H1 (cell line): ENCODE measurements at regions not wholly inside any gene's neighbourhood (a gene's known extent, or its start where the extent isn't known, plus 50 kb on each side); places are given as distances from the start of the nearest gene placed in this dataset.

Source experiments
- CTCF ChIA-PET: fragments of 300-600 bp; sonication (Branson Sonifier 250); formaldehyde crosslinking; loops from one replicate; lab custom pipeline; 2021; ENCODE audit not compliant: partially characterized antibody; lab: Charles Lee
- POLR2A ChIA-PET: fragments of 300-600 bp; sonication (Branson Sonifier 250); formaldehyde crosslinking; loops from one replicate; lab custom pipeline; 2021; ENCODE audit warnings: inconsistent platforms; ENCODE audit not compliant: partially characterized antibody; lab: Charles Lee
- DNase-seq, 2 experiments: peaks; one replicate each; pipeline versions ENCODE4 v3.0.0 to v3.0.0-alpha.2; 2010 to 2022; ENCODE audit warnings: low spot score in 2 of 2, low read depth in 1 of 2, mixed read lengths in 1 of 2
- FAIRE-seq: peaks from 2 replicates; lab custom pipeline; 2011; peaks lifted over from hg19 to GRCh38; lab: Jason Lieb, UNC
- H2AFZ ChIP-seq: 2 replicates; pipeline ENCODE4 v1.8.1; 2012; ENCODE audit warnings: low read length, inconsistent platforms
- H2AK5ac ChIP-seq: 2 replicates; pipeline ENCODE4 v1.6.1; 2013; ENCODE audit warnings: low read depth, low read length
- H2BK120ac ChIP-seq: replicated peaks from 2 replicates; pipeline ENCODE3; 2013; ENCODE audit warnings: low read depth, low read length, inconsistent platforms
- H2BK12ac ChIP-seq: 2 replicates; pipeline ENCODE4 v1.6.1; 2013; ENCODE audit warnings: low read depth, low read length
- H2BK15ac ChIP-seq: 2 replicates; pipeline ENCODE4 v1.6.1; 2013; ENCODE audit warnings: low read length
- H2BK20ac ChIP-seq: 2 replicates; pipeline ENCODE4 v1.6.1; 2013; ENCODE audit warnings: low read length
- H2BK5ac ChIP-seq: 2 replicates; pipeline ENCODE4 v1.6.1; 2013; ENCODE audit warnings: low read depth, low read length
- H3K14ac ChIP-seq: 2 replicates; pipeline ENCODE4 v1.6.1; 2013; ENCODE audit warnings: inconsistent platforms; ENCODE audit not compliant: insufficient read length
- H3K18ac ChIP-seq: 2 replicates; pipeline ENCODE4 v1.6.1; 2013; ENCODE audit warnings: low read length; ENCODE audit errors: extremely low read depth
- H3K23ac ChIP-seq: 2 replicates; pipeline ENCODE4 v1.6.1; 2013; ENCODE audit warnings: inconsistent platforms; ENCODE audit not compliant: insufficient read length
- H3K23me2 ChIP-seq: 2 replicates; pipeline ENCODE4 v1.6.1; 2013; ENCODE audit warnings: low read depth, low read length
- H3K27ac ChIP-seq: 2 replicates; pipeline ENCODE4 v1.6.1; 2011; ENCODE audit warnings: low read depth, low read length, inconsistent platforms
- H3K27me3 ChIP-seq, 4 experiments: replicated peaks in 1 of 4; 1 replicate in 1 of 4; 2 replicates in 3 of 4; pipeline versions ENCODE4 v1.6.1 to v1.8.1; 2011 to 2013; ENCODE audit warnings: low read length in 3 of 4, mild to moderate bottlenecking in 3 of 4, inconsistent platforms in 2 of 4, mixed read lengths in 2 of 4, moderate library complexity in 1 of 4; ENCODE audit not compliant: control insufficient read depth in 3 of 4, insufficient read depth in 3 of 4; ENCODE audit errors: extremely low read depth in 1 of 4
- H3K36me3 ChIP-seq, 4 experiments: 2 replicates each; pipeline versions ENCODE4 v1.6.1 to v1.8.1; 2011 to 2013; ENCODE audit warnings: mild to moderate bottlenecking in 4 of 4, low read length in 3 of 4, moderate library complexity in 2 of 4, control low read depth in 1 of 4, inconsistent platforms in 1 of 4; ENCODE audit not compliant: insufficient read depth in 4 of 4, control insufficient read depth in 2 of 4
- H3K4ac ChIP-seq: replicated peaks from 2 replicates; pipeline ENCODE3; 2013; ENCODE audit warnings: low read length, low read depth, mixed read lengths, inconsistent platforms; ENCODE audit not compliant: insufficient read length
- H3K4me1 ChIP-seq, 4 experiments: replicated peaks in 1 of 4; 1 replicate in 1 of 4; 2 replicates in 3 of 4; pipeline versions ENCODE4 v1.6.1 to v1.8.1; 2011 to 2013; ENCODE audit warnings: low read length in 3 of 4, inconsistent platforms in 2 of 4, mixed read lengths in 1 of 4; ENCODE audit not compliant: insufficient read depth in 4 of 4, control insufficient read depth in 3 of 4
- H3K4me2 ChIP-seq, 2 experiments: 2 replicates each; pipeline versions ENCODE4 v1.6.1 to v1.8.1; 2011 to 2013; ENCODE audit warnings: low read depth in 2 of 2, low read length in 2 of 2, control low read depth in 1 of 2, inconsistent platforms in 1 of 2, mild to moderate bottlenecking in 1 of 2; ENCODE audit not compliant: insufficient read depth in 1 of 2
- H3K4me3 ChIP-seq, 4 experiments: fragments of 200-600, 300-600 bp in 1 of 4; sonication (generic), shearing (Covaris generic), sonication (Bioruptor Twin) in 1 of 4; 2 replicates each; pipeline versions ENCODE4 v1.5.1 to v1.8.1; 2011 to 2016; ENCODE audit warnings: low read length in 4 of 4, low read depth in 3 of 4, control low read depth in 2 of 4, inconsistent platforms in 2 of 4, mild to moderate bottlenecking in 2 of 4, mixed read lengths in 1 of 4, moderate library complexity in 1 of 4; ENCODE audit not compliant: insufficient read depth in 2 of 4; ENCODE audit errors: extremely low read depth in 1 of 4
- H3K56ac ChIP-seq: replicated peaks from 2 replicates; pipeline ENCODE3; 2013; ENCODE audit warnings: low read depth, mild to moderate bottlenecking, mixed read lengths, low read length, inconsistent platforms; ENCODE audit not compliant: insufficient read length
- H3K79me1 ChIP-seq: 2 replicates; pipeline ENCODE4 v1.6.1; 2013; ENCODE audit warnings: low read depth, low read length, control low read depth
- H3K79me2 ChIP-seq, 2 experiments: 2 replicates each; pipeline versions ENCODE4 v1.6.1 to v1.8.1; 2012 to 2013; ENCODE audit warnings: low read length in 2 of 2, mild to moderate bottlenecking in 2 of 2, inconsistent platforms in 1 of 2; ENCODE audit not compliant: insufficient read depth in 2 of 2, control insufficient read depth in 1 of 2
- H3K9ac ChIP-seq, 4 experiments: replicated peaks in 1 of 4; 1 replicate in 1 of 4; 2 replicates in 3 of 4; pipeline versions ENCODE4 v1.6.1 to v1.8.1; 2011 to 2013; ENCODE audit warnings: low read depth in 3 of 4, low read length in 3 of 4, control low read depth in 2 of 4, mild to moderate bottlenecking in 2 of 4, moderate library complexity in 2 of 4, inconsistent platforms in 1 of 4; ENCODE audit errors: extremely low read depth in 1 of 4
- H3K9me3 ChIP-seq, 2 experiments: 2 replicates each; pipeline versions ENCODE4 v1.6.1 to v1.8.1; 2012 to 2013; ENCODE audit warnings: mild to moderate bottlenecking in 2 of 2, moderate library complexity in 2 of 2, control low read depth in 1 of 2, inconsistent platforms in 1 of 2, low read depth in 1 of 2, low read length in 1 of 2, mixed read lengths in 1 of 2; ENCODE audit not compliant: insufficient read depth in 2 of 2
- H4K20me1 ChIP-seq, 2 experiments: replicated peaks in 1 of 2; 2 replicates each; pipeline versions ENCODE3 to v1.8.1; 2011 to 2013; ENCODE audit warnings: inconsistent platforms in 2 of 2, low read length in 2 of 2, mild to moderate bottlenecking in 1 of 2; ENCODE audit not compliant: insufficient read depth in 2 of 2, control insufficient read depth in 1 of 2
- H4K5ac ChIP-seq: 2 replicates; pipeline ENCODE4 v1.6.1; 2013; ENCODE audit warnings: low read length, low read depth, mixed read lengths, inconsistent platforms; ENCODE audit not compliant: insufficient read length
- H4K8ac ChIP-seq: 2 replicates; pipeline ENCODE4 v1.8.0; 2013; ENCODE audit warnings: mild to moderate bottlenecking, moderate library complexity, low read length, inconsistent platforms; ENCODE audit not compliant: insufficient read depth; ENCODE audit errors: extremely low read depth
- H4K91ac ChIP-seq: replicated peaks from 2 replicates; pipeline ENCODE3; 2013; ENCODE audit warnings: low read length, mixed read lengths, inconsistent platforms; ENCODE audit not compliant: insufficient read length
- BACH1 ChIP-seq: IDR thresholded peaks from 2 replicates; pipeline ENCODE4 v1.6.1; 2012; ENCODE audit warnings: low read length, improper control_type of control experiment
- EGR1 ChIP-seq: IDR thresholded peaks from 2 replicates; pipeline ENCODE4 v1.6.1; 2011; ENCODE audit warnings: low read depth, low read length, borderline replicate concordance
- GABPA ChIP-seq: IDR thresholded peaks from 2 replicates; pipeline ENCODE4 v1.6.1; 2011; ENCODE audit warnings: mild to moderate bottlenecking, low read length, moderate library complexity, borderline replicate concordance; ENCODE audit not compliant: insufficient read depth
- HDAC2 ChIP-seq, 2 experiments: fragments of 300-600 bp in 1 of 2; sonication (generic) in 1 of 2; IDR thresholded peaks; 2 replicates each; pipeline ENCODE4 v1.6.1; 2011 to 2012; ENCODE audit warnings: low read depth in 2 of 2, low read length in 2 of 2, mild to moderate bottlenecking in 2 of 2, moderate library complexity in 2 of 2, borderline replicate concordance in 1 of 2, inconsistent platforms in 1 of 2
- JUN ChIP-seq: IDR thresholded peaks from 2 replicates; pipeline ENCODE4 v1.6.1; 2011; ENCODE audit warnings: low read depth, mild to moderate bottlenecking, improper control_type of control experiment, low read length
- KDM1A ChIP-seq: fragments of 200-600, 300-600 bp; sonication (generic); IDR thresholded peaks from 2 replicates; pipeline ENCODE4 v1.7.1; 2016; ENCODE audit warnings: mild to moderate bottlenecking, low read length, borderline replicate concordance
- MAX ChIP-seq: IDR thresholded peaks from 2 replicates; pipeline ENCODE4 v1.6.1; 2012; ENCODE audit warnings: inconsistent platforms
- RBBP5 ChIP-seq: IDR thresholded peaks from 2 replicates; pipeline ENCODE4 v1.7.1; 2012; ENCODE audit warnings: low read depth, mild to moderate bottlenecking, inconsistent platforms, low read length, moderate library complexity, borderline replicate concordance
- SP1 ChIP-seq: IDR thresholded peaks from 2 replicates; pipeline ENCODE4 v1.6.1; 2011; ENCODE audit warnings: low read depth, low read length
- TCF12 ChIP-seq: IDR thresholded peaks from 2 replicates; pipeline ENCODE4 v1.6.1; 2011; ENCODE audit warnings: low read depth, mild to moderate bottlenecking, low read length
- WGBS, 2 experiments: shearing (Covaris generic) in 1 of 2; methylation state at CpG; one replicate each; pipeline versions ENCODE4 v1.1.6 to v1.1.7; 2013 to 2015; ENCODE audit warnings: low lambda C conversion rate in 2 of 2, mixed read lengths in 2 of 2, inconsistent platforms in 1 of 2, low coverage in 1 of 2, missing lambda C conversion rate in 1 of 2; ENCODE audit not compliant: insufficient replicate concordance in 2 of 2, insufficient coverage in 1 of 2, insufficient read length in 1 of 2; ENCODE audit errors: extremely low coverage in 1 of 2, missing lambda C conversion rate in 1 of 2; 5-methylcytosine and 5-hydroxymethylcytosine counted together

DNA sequence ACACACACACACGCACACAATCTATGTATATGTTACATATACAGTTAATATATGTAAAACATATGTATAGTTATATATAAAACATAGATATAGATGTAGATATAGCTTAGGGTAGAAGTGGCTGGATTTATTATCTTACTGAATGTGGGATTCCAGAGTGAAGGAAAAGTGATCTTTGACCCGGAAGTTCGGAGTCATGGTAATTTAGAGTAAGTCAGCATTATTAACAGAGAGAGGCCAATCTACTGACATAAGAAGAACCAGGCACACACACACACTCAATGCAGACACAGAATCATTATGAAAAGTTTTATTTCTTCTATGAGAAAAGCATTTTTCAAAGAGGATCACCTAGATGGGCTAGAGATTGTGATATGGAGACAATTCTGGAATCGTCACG is 384.2 kb upstream of the NOVA1 start:
- H3K27ac ChIP-seq: no peak overlapping the region
- no peak overlapping the region for H3K4ac ChIP-seq
- no peak for TF ChIP-seq BACH1
- no peak for TF ChIP-seq MAX
- TF ChIP-seq JUN: no peak
- no peak for TF ChIP-seq RBBP5
- no peak for TF ChIP-seq KDM1A
- no peak for TF ChIP-seq HDAC2 (IDR thresholded peaks at IDR 0.05; ENCODE audit: borderline replicate concordance in 1 of 2, low read depth in 2 of 2, low read length in 2 of 2)
- TF ChIP-seq GABPA: no peak
- TF ChIP-seq EGR1: no peak
- no peak for TF ChIP-seq SP1
- no peak for TF ChIP-seq TCF12
- H3K14ac ChIP-seq: no peak overlapping the region
- no peak overlapping the region for H4K91ac ChIP-seq
- H3K4me1 ChIP-seq: no peaks in the 10 kb centered on the region
- H2BK12ac ChIP-seq: no peak overlapping the region
- H3K18ac ChIP-seq: no peak overlapping the region
- H2BK20ac ChIP-seq: no peak overlapping the region
- no peak overlapping the region for H3K23ac ChIP-seq
- FAIRE-seq (no peak), DNase-seq (no peak)
- H4K8ac ChIP-seq: no peak overlapping the region
- H2BK120ac ChIP-seq: no peak overlapping the region
- H3K4me3 ChIP-seq: no peak overlapping the region
- ChIA-PET POLR2A (no interaction called here), CTCF (interaction anchor here (1.0 to 1.1 kb wide), 2 partner anchors 24 to 43 kb away, joined by 3 to 4 read pairs; no protein-coding TSS in a partner anchor)
- no peaks in the 10 kb centered on the region for H3K79me2 ChIP-seq
- H3K79me1 ChIP-seq: no peaks in the 10 kb centered on the region
- H3K27me3 ChIP-seq: no peaks in the 10 kb centered on the region
- H3K9me3 ChIP-seq: no peaks in the 10 kb centered on the region
- no peak overlapping the region for H3K56ac ChIP-seq
- H3K36me3 ChIP-seq: no peaks in the 10 kb centered on the region
- H2BK5ac ChIP-seq: no peak overlapping the region
- H2AFZ ChIP-seq: no peak overlapping the region
- no peak overlapping the region for H3K4me2 ChIP-seq
- H2AK5ac ChIP-seq: no peak overlapping the region
- no peaks in the 10 kb centered on the region for H3K23me2 ChIP-seq
- H2BK15ac ChIP-seq: no peak overlapping the region
- no peaks in the 10 kb centered on the region for H4K20me1 ChIP-seq
- no peak overlapping the region for H3K9ac ChIP-seq
- WGBS, 2 experiments: 95% methylated on average over 5 of the region's 5 CpGs; no CpG with 5 or more reads in 1 of the 2 experiments
- no peak overlapping the region for H4K5ac ChIP-seq
